ENCODE measurements at regions not wholly inside any gene's neighbourhood (a gene's known extent, or its start where the extent isn't known, plus 50 kb on each side); places are given as distances from the start of the nearest gene placed in this dataset.

DNA sequence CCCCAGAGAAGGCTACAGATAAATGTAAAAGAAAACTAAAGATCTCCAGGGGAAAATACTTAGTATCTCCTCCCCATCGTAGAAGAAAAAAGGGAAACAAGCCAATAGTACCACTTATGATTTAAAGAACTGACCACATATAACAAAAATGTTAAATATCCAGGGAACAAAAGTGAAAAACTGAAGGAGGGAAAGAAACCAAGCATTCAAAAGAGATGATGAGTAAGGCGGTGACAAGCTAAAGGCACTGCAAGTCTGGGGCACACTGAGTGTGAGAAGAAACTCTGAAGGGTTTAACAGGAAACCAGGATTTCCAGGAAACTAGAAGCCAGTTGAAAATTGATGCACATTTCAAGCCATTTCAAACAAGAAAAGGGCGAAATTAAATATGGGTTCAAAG, 226.3 kb downstream of the AHR start:
- Histone ChIP-seq H3K36me3 (replicated peaks in 1 of 2; ENCODE audit: control insufficient read depth in 1 of 2, insufficient read depth in 2 of 2, low read length in 2 of 2) (no peaks in the 10 kb centered on the region), H3K27ac (ENCODE audit: low read depth in 1 of 2, low read length in 2 of 2) (no peak overlapping the region), H4K20me1 (ENCODE audit: insufficient read depth, low read length) (no peaks in the 10 kb centered on the region), H3K4me2 (replicated peaks; ENCODE audit: extremely low read depth, low read length, poor library complexity, severe bottlenecking) (no peak overlapping the region), H3K4me1 (ENCODE audit: control insufficient read depth in 1 of 2, insufficient read depth in 2 of 2, low read length in 2 of 2) (peaks cover 7 to 11% of the 10 kb centered on the region in 2 donors), H3K4me3 (replicated peaks in 1 of 3; ENCODE audit: low read depth in 2 of 3, low read length in 3 of 3) (no peak overlapping the region), H3K79me2 (ENCODE audit: insufficient read depth, low read length) (no peaks in the 10 kb centered on the region), H2AFZ (ENCODE audit: insufficient read depth, low read depth, low read length, poor library complexity, severe bottlenecking) (no peak overlapping the region), H3K9me3 (replicated peaks in 1 of 2; ENCODE audit: control insufficient read depth in 1 of 2, insufficient read depth in 1 of 2, low read length in 2 of 2) (no peaks in the 10 kb centered on the region), H3K27me3 (ENCODE audit: control insufficient read depth in 2 of 2, insufficient read depth in 2 of 2, low read length in 2 of 2) (no peaks in the 10 kb centered on the region), H3K9ac (ENCODE audit: insufficient read depth, low read length, poor library complexity, severe bottlenecking) (no peak overlapping the region)
- intact Hi-C loops (cut with micrococcal nuclease): no loop called here
- H3K4me1 Mint-ChIP-seq: peaks cover 24% of the 10 kb centered on the region
- no peak for TF ChIP-seq CTCF (IDR thresholded peaks at IDR 0.05)
- H3K36me3 Mint-ChIP-seq: no peaks in the 10 kb centered on the region
- no peaks in the 10 kb centered on the region for H3K27me3 Mint-ChIP-seq (ENCODE audit: low read depth in 3 of 3)
- H3K4me3 Mint-ChIP-seq: no peak overlapping the region
- no peak overlapping the region for H3K27ac Mint-ChIP-seq
- H3K9me3 Mint-ChIP-seq: peaks cover 0 to 4% (median 0%) of the 10 kb centered on the region in 7 donors
- no CpG with 5 or more reads among the region's 3 CpGs for WGBS (ENCODE audit: insufficient coverage)
- no peak for DNase-seq

- no peak overlapping the region for H3K27ac Mint-ChIP-seq
- no peak overlapping the region for H3K27ac ChIP-seq (ENCODE audit: low read depth in 1 of 2, low read length in 2 of 2)
- no peak overlapping the region for H3K4me3 Mint-ChIP-seq
Measured at GRCh38 chr7:17526621-17527020, 228.2 kb downstream of the AHR start.

More at GRCh38 chr7:17526621-17527020, 228.2 kb downstream of the AHR start:
- Histone ChIP-seq H3K4me1 (ENCODE audit: control insufficient read depth in 1 of 2, insufficient read depth in 2 of 2, low read length in 2 of 2) (peaks cover 1 to 5% of the 10 kb centered on the region in 2 donors), H3K36me3 (replicated peaks in 1 of 2; ENCODE audit: control insufficient read depth in 1 of 2, insufficient read depth in 2 of 2, low read length in 2 of 2) (no peaks in the 10 kb centered on the region), H3K79me2 (ENCODE audit: insufficient read depth, low read length) (no peaks in the 10 kb centered on the region), H3K4me3 (replicated peaks in 1 of 3; ENCODE audit: low read depth in 2 of 3, low read length in 3 of 3) (no peak overlapping the region), H4K20me1 (ENCODE audit: insufficient read depth, low read length) (no peaks in the 10 kb centered on the region), H2AFZ (ENCODE audit: insufficient read depth, low read depth, low read length, poor library complexity, severe bottlenecking) (no peak overlapping the region), H3K9me3 (replicated peaks in 1 of 2; ENCODE audit: control insufficient read depth in 1 of 2, insufficient read depth in 1 of 2, low read length in 2 of 2) (no peaks in the 10 kb centered on the region), H3K9ac (ENCODE audit: insufficient read depth, low read length, poor library complexity, severe bottlenecking) (no peak overlapping the region), H3K4me2 (replicated peaks; ENCODE audit: extremely low read depth, low read length, poor library complexity, severe bottlenecking) (no peak overlapping the region), H3K27me3 (ENCODE audit: control insufficient read depth in 2 of 2, insufficient read depth in 2 of 2, low read length in 2 of 2) (no peaks in the 10 kb centered on the region)
- H3K27me3 Mint-ChIP-seq (ENCODE audit: low read depth in 3 of 3): no peaks in the 10 kb centered on the region
- no peaks in the 10 kb centered on the region for H3K36me3 Mint-ChIP-seq
- H3K9me3 Mint-ChIP-seq: peaks cover 0 to 4% (median 0%) of the 10 kb centered on the region in 7 donors
- no peak for TF ChIP-seq CTCF (IDR thresholded peaks at IDR 0.05)
- DNase-seq: no peak
- peaks cover 14% of the 10 kb centered on the region for H3K4me1 Mint-ChIP-seq
- intact Hi-C loops (cut with micrococcal nuclease): no loop called here

All from CD14-positive monocyte (primary cell).